Keratinocyte (primary cell): ENCODE measurements at regions not wholly inside any gene's neighbourhood (a gene's known extent, or its start where the extent isn't known, plus 50 kb on each side); places are given as distances from the start of the nearest gene placed in this dataset.

Experiments used
- EZH2 ChIP-seq: IDR thresholded peaks from one replicate; pipeline ENCODE4 v1.6.1; 2012; ENCODE audit warnings: inconsistent platforms, mild to moderate bottlenecking, low read length, moderate library complexity
- TF ChIP-seq, protein P1 (sequence below), 3 experiments: IDR thresholded peaks in 1 of 3; conservative IDR thresholded peaks in 1 of 3; optimal IDR thresholded peaks in 1 of 3; 2 replicates in 2 of 3; 3 replicates in 1 of 3; pipeline versions ENCODE3 to v1.5.1; 2011; ENCODE audit warnings: low read length in 3 of 3, mild to moderate bottlenecking in 3 of 3, moderate library complexity in 2 of 3, control low read depth in 1 of 3, inconsistent platforms in 1 of 3; ENCODE audit not compliant: insufficient read depth in 2 of 3; ENCODE audit errors: extremely low read depth in 1 of 3

DNA sequence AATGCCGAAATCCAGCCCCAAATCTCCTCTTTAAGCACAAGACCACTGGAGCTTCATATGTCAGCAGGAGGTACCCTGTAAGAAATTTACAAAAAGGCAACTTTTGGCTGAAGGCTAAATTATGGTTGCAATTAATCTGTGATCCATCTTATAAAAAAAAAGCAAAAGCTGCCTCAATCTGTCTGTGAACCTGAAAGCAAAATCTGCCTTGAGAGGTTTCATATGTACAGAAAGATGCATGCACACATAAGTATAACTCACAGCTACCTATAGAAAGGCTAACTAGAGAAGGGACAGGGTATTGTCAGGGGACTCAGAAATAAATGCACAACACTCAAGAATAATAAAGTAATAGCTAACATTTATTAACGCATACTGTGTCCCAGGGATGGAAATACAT, 964.2 kb upstream of the ADGRL2 start:
- TF ChIP-seq, protein P1, sequence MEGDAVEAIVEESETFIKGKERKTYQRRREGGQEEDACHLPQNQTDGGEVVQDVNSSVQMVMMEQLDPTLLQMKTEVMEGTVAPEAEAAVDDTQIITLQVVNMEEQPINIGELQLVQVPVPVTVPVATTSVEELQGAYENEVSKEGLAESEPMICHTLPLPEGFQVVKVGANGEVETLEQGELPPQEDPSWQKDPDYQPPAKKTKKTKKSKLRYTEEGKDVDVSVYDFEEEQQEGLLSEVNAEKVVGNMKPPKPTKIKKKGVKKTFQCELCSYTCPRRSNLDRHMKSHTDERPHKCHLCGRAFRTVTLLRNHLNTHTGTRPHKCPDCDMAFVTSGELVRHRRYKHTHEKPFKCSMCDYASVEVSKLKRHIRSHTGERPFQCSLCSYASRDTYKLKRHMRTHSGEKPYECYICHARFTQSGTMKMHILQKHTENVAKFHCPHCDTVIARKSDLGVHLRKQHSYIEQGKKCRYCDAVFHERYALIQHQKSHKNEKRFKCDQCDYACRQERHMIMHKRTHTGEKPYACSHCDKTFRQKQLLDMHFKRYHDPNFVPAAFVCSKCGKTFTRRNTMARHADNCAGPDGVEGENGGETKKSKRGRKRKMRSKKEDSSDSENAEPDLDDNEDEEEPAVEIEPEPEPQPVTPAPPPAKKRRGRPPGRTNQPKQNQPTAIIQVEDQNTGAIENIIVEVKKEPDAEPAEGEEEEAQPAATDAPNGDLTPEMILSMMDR (optimal IDR thresholded peaks at IDR 0.05 in 1 of 3, IDR thresholded peaks at IDR 0.05 in 1 of 3, conservative IDR thresholded peaks at IDR 0.05 in 1 of 3; ENCODE audit: extremely low read depth in 1 of 3, insufficient read depth in 2 of 3, low read length in 3 of 3) = no peak
- no peak for TF ChIP-seq EZH2
